NT2/D1 (cell line): ENCODE measurements at regions not wholly inside any gene's neighbourhood (a gene's known extent, or its start where the extent isn't known, plus 50 kb on each side); places are given as distances from the start of the nearest gene placed in this dataset.

Experiments
- SUZ12 ChIP-seq: IDR thresholded peaks from 2 replicates; pipeline ENCODE4 v1.6.1; 2011; ENCODE audit not compliant: insufficient read length, insufficient read depth; ENCODE audit errors: extremely low read depth
- ZNF274 ChIP-seq: IDR thresholded peaks from 2 replicates; pipeline ENCODE4 v1.6.1; 2011; ENCODE audit warnings: mild to moderate bottlenecking, low read depth, low read length

- TF ChIP-seq ZNF274 (no peak), SUZ12 (no peak)
Observed at GRCh38 chr4:177005674-177006230, 213.0 kb upstream of the VEGFC start.
